ENCODE measurements at regions not wholly inside any gene's neighbourhood (a gene's known extent, or its start where the extent isn't known, plus 50 kb on each side); places are given as distances from the start of the nearest gene placed in this dataset.

GRCh38 chr15:70206668-70207067, 109.0 kb upstream of the TLE3 start:
- no peak for TF ChIP-seq CTCF (IDR thresholded peaks at IDR 0.05; ENCODE audit: low read depth, low read length)
- no peak for TF ChIP-seq MYC (IDR thresholded peaks at IDR 0.05; ENCODE audit: low read depth, low read length)
- no peak for TF ChIP-seq POLR2A (IDR thresholded peaks at IDR 0.05; ENCODE audit: extremely low read depth, insufficient read length)
- no peak for TF ChIP-seq MAX (IDR thresholded peaks at IDR 0.05; ENCODE audit: low read depth, low read length)
